ENCODE measurements at regions not wholly inside any gene's neighbourhood (a gene's known extent, or its start where the extent isn't known, plus 50 kb on each side); places are given as distances from the start of the nearest gene placed in this dataset.
A peak's percentile ranks its signal among the peaks of the same experiment; 100 is the strongest.

GRCh38 chr6:74674377-74674776 lies 531.5 kb downstream of the COL12A1 start:
- no peaks in the 10 kb centered on the region for H4K20me1 ChIP-seq (ENCODE audit: insufficient read depth, low read length)
- H3K9me3 ChIP-seq (ENCODE audit: insufficient read depth, low read depth, low read length), result no peaks in the 10 kb centered on the region
- H2AFZ ChIP-seq (ENCODE audit: low read depth, low read length), result no peak overlapping the region
- H3K4me2 ChIP-seq (ENCODE audit: low read length), result no peak overlapping the region
- no peak for DNase-seq (ENCODE audit: low read depth)
- Mint-ChIP-seq H3K4me1 (ENCODE audit: low read depth, unreplicated experiment) (peaks cover 15% of the 10 kb centered on the region), H3K9me3 (ENCODE audit: unreplicated experiment) (no peaks in the 10 kb centered on the region), H3K27ac (ENCODE audit: unreplicated experiment) (no peak overlapping the region), H3K36me3 (ENCODE audit: low read depth, unreplicated experiment) (no peaks in the 10 kb centered on the region), H3K27me3 (ENCODE audit: low read depth, unreplicated experiment) (no peaks in the 10 kb centered on the region), H3K4me3 (ENCODE audit: unreplicated experiment) (no peak overlapping the region)
- H3K79me2 ChIP-seq (ENCODE audit: insufficient read depth, low read length), result no peaks in the 10 kb centered on the region
- H3K27me3 ChIP-seq (ENCODE audit: insufficient read depth, low read length), result no peaks in the 10 kb centered on the region
- no peak for FAIRE-seq
- no peak overlapping the region for H3K27ac ChIP-seq (ENCODE audit: low read depth, low read length)
- no peaks in the 10 kb centered on the region for H3K36me3 ChIP-seq (ENCODE audit: insufficient read depth, low read length)
- TF ChIP-seq CTCF (IDR thresholded peaks at IDR 0.05; ENCODE audit: insufficient read depth, low read depth, low read length), result no peak
- TF ChIP-seq EZH2 (IDR thresholded peaks at IDR 0.05; ENCODE audit: insufficient read depth, low read length), result no peak
- H3K4me1 ChIP-seq (ENCODE audit: insufficient read depth, low read length), result peaks cover 10% of the 10 kb centered on the region
- no peak overlapping the region for H3K9ac ChIP-seq (ENCODE audit: low read length)
- H3K4me3 ChIP-seq (ENCODE audit: insufficient read depth, low read depth, low read length), result no peak overlapping the region

GRCh38 chr6:74671558-74672025 lies 534.3 kb downstream of the COL12A1 start:
- Histone ChIP-seq H3K79me2 (ENCODE audit: insufficient read depth, low read length) (no peaks in the 10 kb centered on the region), H3K4me3 (ENCODE audit: insufficient read depth, low read depth, low read length) (no peak overlapping the region), H3K9ac (ENCODE audit: low read length) (no peak overlapping the region), H3K9me3 (ENCODE audit: insufficient read depth, low read depth, low read length) (no peaks in the 10 kb centered on the region), H2AFZ (ENCODE audit: low read depth, low read length) (peak overlapping the region; percentile 1), H3K27me3 (ENCODE audit: insufficient read depth, low read length) (no peaks in the 10 kb centered on the region), H3K4me1 (ENCODE audit: insufficient read depth, low read length) (peaks cover 10% of the 10 kb centered on the region), H4K20me1 (ENCODE audit: insufficient read depth, low read length) (no peaks in the 10 kb centered on the region), H3K27ac (ENCODE audit: low read depth, low read length) (peak overlapping the region; percentile 51), H3K4me2 (ENCODE audit: low read length) (peak overlapping the region; percentile 35), H3K36me3 (ENCODE audit: insufficient read depth, low read length) (no peaks in the 10 kb centered on the region)
- no peak overlapping the region for H3K4me3 Mint-ChIP-seq (ENCODE audit: unreplicated experiment)
- TF ChIP-seq CTCF (IDR thresholded peaks at IDR 0.05; ENCODE audit: insufficient read depth, low read depth, low read length) (no peak), EZH2 (IDR thresholded peaks at IDR 0.05; ENCODE audit: insufficient read depth, low read length) (no peak)
- DNase-seq (ENCODE audit: low read depth) (peak; percentile 97), FAIRE-seq (peak; percentile 92)
- H3K36me3 Mint-ChIP-seq (ENCODE audit: low read depth, unreplicated experiment), result no peaks in the 10 kb centered on the region
- no peaks in the 10 kb centered on the region for H3K27me3 Mint-ChIP-seq (ENCODE audit: low read depth, unreplicated experiment)
- peak overlapping the region; percentile 73 for H3K27ac Mint-ChIP-seq (ENCODE audit: unreplicated experiment)
- H3K9me3 Mint-ChIP-seq (ENCODE audit: unreplicated experiment), result peaks cover 3% of the 10 kb centered on the region
- H3K4me1 Mint-ChIP-seq (ENCODE audit: low read depth, unreplicated experiment), result peaks cover 15% of the 10 kb centered on the region

- Histone ChIP-seq H3K4me1 (ENCODE audit: insufficient read depth, low read length) (no peaks in the 10 kb centered on the region), H3K4me3 (ENCODE audit: insufficient read depth, low read depth, low read length) (no peak overlapping the region), H3K79me2 (ENCODE audit: insufficient read depth, low read length) (no peaks in the 10 kb centered on the region), H3K27ac (ENCODE audit: low read depth, low read length) (no peak overlapping the region), H3K9me3 (ENCODE audit: insufficient read depth, low read depth, low read length) (no peaks in the 10 kb centered on the region), H3K36me3 (ENCODE audit: insufficient read depth, low read length) (no peaks in the 10 kb centered on the region), H2AFZ (ENCODE audit: low read depth, low read length) (no peak overlapping the region), H3K4me2 (ENCODE audit: low read length) (no peak overlapping the region), H3K27me3 (ENCODE audit: insufficient read depth, low read length) (no peaks in the 10 kb centered on the region), H4K20me1 (ENCODE audit: insufficient read depth, low read length) (no peaks in the 10 kb centered on the region), H3K9ac (ENCODE audit: low read length) (no peak overlapping the region)
- Mint-ChIP-seq H3K36me3 (ENCODE audit: low read depth, unreplicated experiment) (no peaks in the 10 kb centered on the region), H3K9me3 (ENCODE audit: unreplicated experiment) (peaks cover 19% of the 10 kb centered on the region), H3K27me3 (ENCODE audit: low read depth, unreplicated experiment) (no peaks in the 10 kb centered on the region), H3K4me1 (ENCODE audit: low read depth, unreplicated experiment) (peaks cover 3% of the 10 kb centered on the region), H3K4me3 (ENCODE audit: unreplicated experiment) (no peak overlapping the region), H3K27ac (ENCODE audit: unreplicated experiment) (no peak overlapping the region)
- no peak for FAIRE-seq
- no peak for DNase-seq (ENCODE audit: low read depth)
- no peak for TF ChIP-seq EZH2 (IDR thresholded peaks at IDR 0.05; ENCODE audit: insufficient read depth, low read length)
- TF ChIP-seq CTCF (IDR thresholded peaks at IDR 0.05; ENCODE audit: insufficient read depth, low read depth, low read length), result no peak
These were observed 547.5 kb downstream of the COL12A1 start for GRCh38 chr6:74658391-74658790.

Data from astrocyte (in vitro differentiated cells and primary cell).